Smooth muscle cell (in vitro differentiated cells): ENCODE measurements at regions not wholly inside any gene's neighbourhood (a gene's known extent, or its start where the extent isn't known, plus 50 kb on each side); places are given as distances from the start of the nearest gene placed in this dataset.

Source experiments
- DNase-seq: peaks from one replicate; lab custom pipeline; 2025; ENCODE audit not compliant: unreplicated experiment; lab: John Stamatoyannopoulos, UW
- H2AFZ ChIP-seq: fragments of 200-600 bp; sonication (generic); 2 replicates; pipeline ENCODE4 v1.6.0; 2016; ENCODE audit warnings: antibody characterized with exemption, low read depth, mild to moderate bottlenecking
- H3F3A ChIP-seq: fragments of 200-600 bp; sonication (generic); 2 replicates; pipeline ENCODE4 v1.6.0; 2017; ENCODE audit warnings: antibody characterized with exemption, low read depth
- H3K27ac ChIP-seq: fragments of 200-600 bp; sonication (generic); 2 replicates; pipeline ENCODE4 v1.5.1; 2016; ENCODE audit warnings: low read depth, mild to moderate bottlenecking
- H3K27me3 ChIP-seq: fragments of 200-600 bp; sonication (generic); 2 replicates; pipeline ENCODE4 v1.6.1; 2016; ENCODE audit warnings: low read depth, mild to moderate bottlenecking
- H3K36me3 ChIP-seq: fragments of 200-600 bp; sonication (generic); 2 replicates; pipeline ENCODE4 v1.5.1; 2016; ENCODE audit warnings: low read depth
- H3K4me1 ChIP-seq: fragments of 200-600 bp; sonication (generic); 2 replicates; pipeline ENCODE4 v1.5.1; 2016; ENCODE audit warnings: low read depth
- H3K4me2 ChIP-seq: fragments of 200-600 bp; sonication (generic); 2 replicates; pipeline ENCODE4 v1.6.0; 2016; ENCODE audit warnings: mild to moderate bottlenecking
- H3K4me3 ChIP-seq: fragments of 200-600 bp; sonication (generic); 2 replicates; pipeline ENCODE4 v1.5.1; 2016; ENCODE audit warnings: mild to moderate bottlenecking
- H3K79me2 ChIP-seq: fragments of 200-600 bp; sonication (generic); 2 replicates; pipeline ENCODE4 v1.6.0; 2016; ENCODE audit warnings: low read depth, mild to moderate bottlenecking
- H3K9ac ChIP-seq: fragments of 200-600 bp; sonication (generic); 2 replicates; pipeline ENCODE4 v1.6.0; 2016; ENCODE audit warnings: low read depth
- H3K9me3 ChIP-seq: fragments of 200-600 bp; sonication (generic); replicated peaks from 2 replicates; pipeline ENCODE4 v1.5.1; 2016; ENCODE audit warnings: low read depth
- H4K20me1 ChIP-seq: fragments of 200-600 bp; sonication (generic); 2 replicates; pipeline ENCODE4 v1.6.0; 2016; ENCODE audit warnings: low read depth
- CTCF ChIP-seq: fragments of 200-600 bp; sonication (generic); IDR thresholded peaks from 2 replicates; pipeline ENCODE4 v1.5.1; 2017; ENCODE audit warnings: borderline replicate concordance, mild to moderate bottlenecking, antibody characterized with exemption; ENCODE audit not compliant: insufficient read depth, poor library complexity, severe bottlenecking
- WGBS: methylation state at CpG from one replicate; pipeline ENCODE4 v1.1.7; 2016; ENCODE audit warnings: low lambda C conversion rate; 5-methylcytosine and 5-hydroxymethylcytosine counted together

- no peaks in the 10 kb centered on the region for H3K9me3 ChIP-seq
- no peaks in the 10 kb centered on the region for H3K79me2 ChIP-seq
- H3K4me2 ChIP-seq: no peak overlapping the region
- H3F3A ChIP-seq: no peaks in the 10 kb centered on the region
- no peak overlapping the region for H3K27ac ChIP-seq
- no peak overlapping the region for H2AFZ ChIP-seq
- no peaks in the 10 kb centered on the region for H4K20me1 ChIP-seq
- WGBS: 61% methylated on average over 2 of the region's 2 CpGs
- no peak overlapping the region for H3K4me3 ChIP-seq
- no peaks in the 10 kb centered on the region for H3K4me1 ChIP-seq
- no peak for TF ChIP-seq CTCF
- no peaks in the 10 kb centered on the region for H3K36me3 ChIP-seq
- H3K9ac ChIP-seq: no peak overlapping the region
- no peak for DNase-seq
- H3K27me3 ChIP-seq: no peaks in the 10 kb centered on the region
These were observed 83.7 kb upstream of the L3MBTL4 start for GRCh38 chr18:6498289-6498856.

GRCh38 chr18:6504605-6505497, 90.1 kb upstream of the L3MBTL4 start:
- Histone ChIP-seq H3F3A (peaks cover 7% of the 10 kb centered on the region), H3K4me3 (no peak overlapping the region), H3K27me3 (no peaks in the 10 kb centered on the region), H3K4me2 (no peak overlapping the region), H3K9me3 (no peaks in the 10 kb centered on the region), H3K36me3 (no peaks in the 10 kb centered on the region), H3K9ac (no peak overlapping the region), H4K20me1 (no peaks in the 10 kb centered on the region), H3K4me1 (no peaks in the 10 kb centered on the region), H3K27ac (peak overlapping the region; percentile 51), H2AFZ (no peak overlapping the region), H3K79me2 (no peaks in the 10 kb centered on the region)
- no peak for TF ChIP-seq CTCF
- 69% methylated on average over 5 of the region's 5 CpGs for WGBS
- no peak for DNase-seq

GRCh38 chr18:6505498-6505875, 90.8 kb upstream of the L3MBTL4 start:
- Histone ChIP-seq H3K4me2 (peak overlapping the region; percentile 22), H3K4me1 (peaks cover 5% of the 10 kb centered on the region), H3K9me3 (no peaks in the 10 kb centered on the region), H3K79me2 (no peaks in the 10 kb centered on the region), H3K36me3 (no peaks in the 10 kb centered on the region), H2AFZ (no peak overlapping the region), H4K20me1 (no peaks in the 10 kb centered on the region), H3F3A (peaks cover 11% of the 10 kb centered on the region), H3K27me3 (no peaks in the 10 kb centered on the region), H3K4me3 (no peak overlapping the region), H3K9ac (no peak overlapping the region), H3K27ac (peak overlapping the region; percentile 51)
- WGBS: 80% methylated on average over 2 of the region's 2 CpGs
- no peak for TF ChIP-seq CTCF
- DNase-seq: no peak
